ENCODE measurements at regions not wholly inside any gene's neighbourhood (a gene's known extent, or its start where the extent isn't known, plus 50 kb on each side); places are given as distances from the start of the nearest gene placed in this dataset.

- Mint-ChIP-seq H3K4me3 (peak overlapping the region; percentile 13; the same call in 1 of the 3 replicates), H3K4me1 (peaks cover 29% of the 10 kb centered on the region), H3K9me3 (no peaks in the 10 kb centered on the region; the same call in 2 of the 3 replicates), H3K36me3 (ENCODE audit: low read depth) (no peaks in the 10 kb centered on the region; the same call in 2 of the 3 replicates), H3K27me3 (ENCODE audit: insufficient read depth, low read depth, poor library complexity) (peaks cover 89% of the 10 kb centered on the region), H3K27ac (no peak overlapping the region)
- Histone ChIP-seq H3K79me2 (replicated peaks; ENCODE audit: insufficient read depth) (no peaks in the 10 kb centered on the region), H3K36me3 (ENCODE audit: insufficient read depth) (no peaks in the 10 kb centered on the region), H3K27ac (ENCODE audit: low read depth) (no peak overlapping the region), H3K27me3 (ENCODE audit: insufficient read depth) (peaks cover 100% of the 10 kb centered on the region), H2AFZ (no peak overlapping the region), H3F3A (replicated peaks; ENCODE audit: low read depth) (peaks cover 5% of the 10 kb centered on the region; the same call in 1 of the 2 replicates), H3K9me2 (ENCODE audit: insufficient read depth) (0 out of 2 replicates have a peak, but pooled peaks cover 3% of the 10 kb centered on the region), H3K4me2 (no peak overlapping the region), H4K20me1 (replicated peaks; ENCODE audit: insufficient read depth) (peaks cover 5% of the 10 kb centered on the region; the same call in 1 of the 2 replicates), H3K4me1 (ENCODE audit: insufficient read depth) (peaks cover 18% of the 10 kb centered on the region; the same call in 1 of the 2 replicates), H3K4me3 (no peak overlapping the region)
- TF ChIP-seq EZH2 (IDR thresholded peaks at IDR 0.05; ENCODE audit: low read depth, unreplicated experiment): no peak
- TF ChIP-seq CREB1 (CRISPR knock-in tag; IDR thresholded peaks at IDR 0.05; ENCODE audit: low read depth): no peak
- no peak for TF ChIP-seq ZNF114 (CRISPR knock-in tag; IDR thresholded peaks at IDR 0.05)
- TF ChIP-seq JUNB (IDR thresholded peaks at IDR 0.05; ENCODE audit: unreplicated experiment): no peak
- TF ChIP-seq STAT1 (IDR thresholded peaks at IDR 0.05; ENCODE audit: unreplicated experiment): no peak
- no peak for TF ChIP-seq ZNF331 (CRISPR knock-in tag; IDR thresholded peaks at IDR 0.05; ENCODE audit: low read depth)
- TF ChIP-seq NANOG (IDR thresholded peaks at IDR 0.05; ENCODE audit: borderline replicate concordance): no peak
- no peak for TF ChIP-seq POLR2AphosphoS5 (IDR thresholded peaks at IDR 0.05; ENCODE audit: low read depth)
- TF ChIP-seq EZH2phosphoT487 (IDR thresholded peaks at IDR 0.05; ENCODE audit: unreplicated experiment): no peak
- TF ChIP-seq ZNF462 (CRISPR knock-in tag; IDR thresholded peaks at IDR 0.05): no peak
- TF ChIP-seq, protein P1, sequence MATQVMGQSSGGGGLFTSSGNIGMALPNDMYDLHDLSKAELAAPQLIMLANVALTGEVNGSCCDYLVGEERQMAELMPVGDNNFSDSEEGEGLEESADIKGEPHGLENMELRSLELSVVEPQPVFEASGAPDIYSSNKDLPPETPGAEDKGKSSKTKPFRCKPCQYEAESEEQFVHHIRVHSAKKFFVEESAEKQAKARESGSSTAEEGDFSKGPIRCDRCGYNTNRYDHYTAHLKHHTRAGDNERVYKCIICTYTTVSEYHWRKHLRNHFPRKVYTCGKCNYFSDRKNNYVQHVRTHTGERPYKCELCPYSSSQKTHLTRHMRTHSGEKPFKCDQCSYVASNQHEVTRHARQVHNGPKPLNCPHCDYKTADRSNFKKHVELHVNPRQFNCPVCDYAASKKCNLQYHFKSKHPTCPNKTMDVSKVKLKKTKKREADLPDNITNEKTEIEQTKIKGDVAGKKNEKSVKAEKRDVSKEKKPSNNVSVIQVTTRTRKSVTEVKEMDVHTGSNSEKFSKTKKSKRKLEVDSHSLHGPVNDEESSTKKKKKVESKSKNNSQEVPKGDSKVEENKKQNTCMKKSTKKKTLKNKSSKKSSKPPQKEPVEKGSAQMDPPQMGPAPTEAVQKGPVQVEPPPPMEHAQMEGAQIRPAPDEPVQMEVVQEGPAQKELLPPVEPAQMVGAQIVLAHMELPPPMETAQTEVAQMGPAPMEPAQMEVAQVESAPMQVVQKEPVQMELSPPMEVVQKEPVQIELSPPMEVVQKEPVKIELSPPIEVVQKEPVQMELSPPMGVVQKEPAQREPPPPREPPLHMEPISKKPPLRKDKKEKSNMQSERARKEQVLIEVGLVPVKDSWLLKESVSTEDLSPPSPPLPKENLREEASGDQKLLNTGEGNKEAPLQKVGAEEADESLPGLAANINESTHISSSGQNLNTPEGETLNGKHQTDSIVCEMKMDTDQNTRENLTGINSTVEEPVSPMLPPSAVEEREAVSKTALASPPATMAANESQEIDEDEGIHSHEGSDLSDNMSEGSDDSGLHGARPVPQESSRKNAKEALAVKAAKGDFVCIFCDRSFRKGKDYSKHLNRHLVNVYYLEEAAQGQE (IDR thresholded peaks at IDR 0.05; ENCODE audit: unreplicated experiment): no peak
- TF ChIP-seq, protein P2, sequence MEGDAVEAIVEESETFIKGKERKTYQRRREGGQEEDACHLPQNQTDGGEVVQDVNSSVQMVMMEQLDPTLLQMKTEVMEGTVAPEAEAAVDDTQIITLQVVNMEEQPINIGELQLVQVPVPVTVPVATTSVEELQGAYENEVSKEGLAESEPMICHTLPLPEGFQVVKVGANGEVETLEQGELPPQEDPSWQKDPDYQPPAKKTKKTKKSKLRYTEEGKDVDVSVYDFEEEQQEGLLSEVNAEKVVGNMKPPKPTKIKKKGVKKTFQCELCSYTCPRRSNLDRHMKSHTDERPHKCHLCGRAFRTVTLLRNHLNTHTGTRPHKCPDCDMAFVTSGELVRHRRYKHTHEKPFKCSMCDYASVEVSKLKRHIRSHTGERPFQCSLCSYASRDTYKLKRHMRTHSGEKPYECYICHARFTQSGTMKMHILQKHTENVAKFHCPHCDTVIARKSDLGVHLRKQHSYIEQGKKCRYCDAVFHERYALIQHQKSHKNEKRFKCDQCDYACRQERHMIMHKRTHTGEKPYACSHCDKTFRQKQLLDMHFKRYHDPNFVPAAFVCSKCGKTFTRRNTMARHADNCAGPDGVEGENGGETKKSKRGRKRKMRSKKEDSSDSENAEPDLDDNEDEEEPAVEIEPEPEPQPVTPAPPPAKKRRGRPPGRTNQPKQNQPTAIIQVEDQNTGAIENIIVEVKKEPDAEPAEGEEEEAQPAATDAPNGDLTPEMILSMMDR (conservative IDR thresholded peaks at IDR 0.05; ENCODE audit: low read depth in 2 of 2): no peak
- TF ChIP-seq, protein P3, sequence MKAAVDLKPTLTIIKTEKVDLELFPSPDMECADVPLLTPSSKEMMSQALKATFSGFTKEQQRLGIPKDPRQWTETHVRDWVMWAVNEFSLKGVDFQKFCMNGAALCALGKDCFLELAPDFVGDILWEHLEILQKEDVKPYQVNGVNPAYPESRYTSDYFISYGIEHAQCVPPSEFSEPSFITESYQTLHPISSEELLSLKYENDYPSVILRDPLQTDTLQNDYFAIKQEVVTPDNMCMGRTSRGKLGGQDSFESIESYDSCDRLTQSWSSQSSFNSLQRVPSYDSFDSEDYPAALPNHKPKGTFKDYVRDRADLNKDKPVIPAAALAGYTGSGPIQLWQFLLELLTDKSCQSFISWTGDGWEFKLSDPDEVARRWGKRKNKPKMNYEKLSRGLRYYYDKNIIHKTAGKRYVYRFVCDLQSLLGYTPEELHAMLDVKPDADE (IDR thresholded peaks at IDR 0.05): no peak
- DNase-seq (ENCODE audit: low spot score) (no peak), ATAC-seq (no peak)
These were observed 148.0 kb downstream of the ERCC6L2 start for GRCh38 chr9:96023486-96023885.
